NCI-H446 (cell line): ENCODE measurements at regions not wholly inside any gene's neighbourhood (a gene's known extent, or its start where the extent isn't known, plus 50 kb on each side); places are given as distances from the start of the nearest gene placed in this dataset.
"Not testable (repeated sequence)": the region's sequence is repeated elsewhere in the genome, so short reads cannot be mapped to it uniquely, and the experiment has no call there.

Source experiments
- DNase-seq, 2 experiments: peaks; one replicate each; lab custom pipeline; 2025; lab: John Stamatoyannopoulos, UW

DNA sequence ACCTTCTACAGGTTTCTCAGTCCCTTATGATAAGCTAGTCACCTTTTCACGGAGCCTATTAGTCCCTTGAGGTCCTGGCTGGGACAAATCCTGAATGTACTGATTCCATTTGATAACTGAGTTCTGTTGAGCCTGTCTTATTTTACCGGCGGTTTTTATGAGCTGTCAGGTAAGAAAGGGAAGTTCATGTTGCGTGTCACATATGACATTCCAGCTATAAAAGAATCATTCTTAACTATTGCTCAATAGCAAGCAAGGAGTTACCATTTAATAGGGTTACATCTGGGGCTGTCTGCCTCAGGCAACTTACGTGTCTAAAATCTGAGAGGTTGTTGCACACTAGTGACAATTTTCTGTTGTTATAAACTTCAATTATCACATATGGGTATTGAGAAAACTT is 394.6 kb downstream of the TECRL start:
- DNase-seq: no peak

DNA sequence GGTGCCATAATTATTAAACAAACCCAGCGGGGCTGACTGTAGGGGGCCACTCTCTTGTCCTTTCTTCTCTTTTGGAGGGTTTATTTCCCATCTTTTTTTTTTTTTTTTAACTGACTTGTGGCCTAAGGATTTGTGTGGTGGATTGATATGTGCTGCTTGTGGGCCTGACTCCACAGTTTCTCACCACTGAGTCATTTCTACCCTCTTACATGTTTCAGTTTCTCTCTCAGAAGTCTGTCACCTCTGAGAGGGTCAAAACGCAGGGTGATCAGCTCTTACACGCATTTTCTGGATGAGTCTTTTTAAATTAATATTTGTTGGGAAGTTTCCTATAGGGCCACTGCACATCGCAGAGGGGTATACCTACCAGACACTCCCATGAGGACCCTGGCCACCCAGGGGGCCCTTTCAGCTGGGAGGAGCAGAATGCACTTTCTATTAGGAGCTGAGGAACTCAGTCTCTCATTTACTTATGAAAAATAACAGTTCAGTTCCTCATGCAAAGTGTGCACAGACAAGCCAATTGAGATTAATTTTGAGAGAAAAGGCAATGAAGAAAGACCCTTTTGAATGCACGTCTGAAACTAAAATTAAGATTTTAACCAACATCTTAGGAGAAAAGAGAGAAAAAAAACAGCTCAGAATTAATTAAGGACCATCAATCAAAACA is 407.9 kb downstream of the TECRL start:
- no peak for DNase-seq

DNA sequence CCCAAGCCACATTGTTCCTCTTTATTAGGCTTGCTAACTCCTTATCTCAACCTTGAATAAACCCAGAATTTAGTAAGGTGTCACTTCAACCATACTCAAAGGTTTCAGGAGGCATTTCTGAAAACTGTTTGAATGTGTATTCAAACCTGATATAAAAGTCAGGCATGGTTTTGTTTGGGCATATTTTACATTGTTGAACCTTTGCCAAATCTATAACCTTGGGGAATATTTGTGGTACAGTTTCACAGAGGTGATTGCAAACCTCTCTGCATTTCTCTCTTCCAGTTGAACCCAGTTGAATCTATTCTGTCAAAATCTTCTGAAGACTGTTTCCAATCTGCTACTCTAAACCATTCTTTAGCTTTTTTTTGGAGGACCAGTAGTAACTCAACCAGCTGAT is 409.0 kb downstream of the TECRL start:
- DNase-seq: no peak

DNA sequence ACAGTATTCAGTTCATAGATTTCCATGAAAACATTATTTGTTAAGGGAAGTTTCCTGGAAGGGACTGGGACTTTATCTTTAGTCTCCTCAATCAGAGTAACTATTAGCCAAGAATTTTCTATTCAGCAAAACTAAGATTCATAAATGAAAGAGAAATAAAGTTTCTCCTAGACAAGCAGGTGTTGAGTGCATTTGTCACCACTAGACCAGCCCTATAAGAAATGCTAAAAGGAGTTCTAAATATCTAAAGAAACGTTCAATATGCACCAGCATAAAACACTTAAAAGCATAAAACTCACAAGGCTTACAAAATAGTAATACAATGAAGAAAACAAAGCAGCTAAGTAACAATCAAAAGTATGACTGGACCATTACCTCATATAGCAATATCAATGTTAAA is 423.0 kb downstream of the TECRL start:
- no peak for DNase-seq

DNA sequence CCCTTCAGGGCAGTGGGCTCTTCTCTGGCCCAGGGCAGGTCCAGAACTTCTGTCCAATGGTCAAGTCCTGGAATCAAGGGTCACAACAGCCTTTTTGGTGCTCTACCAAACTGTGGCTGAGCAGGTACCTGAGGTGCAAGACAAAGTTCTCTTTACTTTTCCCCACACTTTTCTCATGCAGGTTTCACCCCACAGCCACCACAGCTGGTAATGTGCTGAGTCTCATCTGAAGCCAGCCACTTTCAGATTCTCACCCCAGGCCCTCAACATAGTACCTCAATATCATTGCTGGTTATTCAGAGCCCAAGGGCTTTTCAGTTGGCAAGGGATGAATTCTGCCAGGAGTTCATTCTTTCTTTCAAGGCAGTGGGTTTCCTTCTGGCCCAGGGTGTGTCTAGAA is 426.0 kb downstream of the TECRL start:
- no peak for DNase-seq

DNA sequence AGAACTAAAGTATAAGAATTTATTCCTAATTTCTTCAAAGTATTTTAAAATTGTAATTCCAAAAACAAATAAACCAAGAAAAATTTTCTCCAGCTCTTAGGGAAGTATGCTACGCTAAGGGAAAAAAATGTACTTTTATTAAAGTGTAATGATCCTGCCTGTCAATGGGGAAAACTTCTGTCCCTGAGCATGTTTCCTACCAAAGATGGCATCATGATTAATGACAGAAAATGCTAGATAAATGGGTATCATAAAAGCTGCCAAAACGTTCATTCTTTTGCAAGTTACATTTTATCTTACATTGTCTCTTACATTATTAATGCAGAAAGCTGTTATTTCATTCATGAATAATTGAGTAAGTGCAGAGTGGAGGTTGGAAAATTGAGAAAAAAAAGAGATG is 443.4 kb downstream of the TECRL start:
- DNase-seq: peak in 1 of 2 experiments; percentile 11

DNA sequence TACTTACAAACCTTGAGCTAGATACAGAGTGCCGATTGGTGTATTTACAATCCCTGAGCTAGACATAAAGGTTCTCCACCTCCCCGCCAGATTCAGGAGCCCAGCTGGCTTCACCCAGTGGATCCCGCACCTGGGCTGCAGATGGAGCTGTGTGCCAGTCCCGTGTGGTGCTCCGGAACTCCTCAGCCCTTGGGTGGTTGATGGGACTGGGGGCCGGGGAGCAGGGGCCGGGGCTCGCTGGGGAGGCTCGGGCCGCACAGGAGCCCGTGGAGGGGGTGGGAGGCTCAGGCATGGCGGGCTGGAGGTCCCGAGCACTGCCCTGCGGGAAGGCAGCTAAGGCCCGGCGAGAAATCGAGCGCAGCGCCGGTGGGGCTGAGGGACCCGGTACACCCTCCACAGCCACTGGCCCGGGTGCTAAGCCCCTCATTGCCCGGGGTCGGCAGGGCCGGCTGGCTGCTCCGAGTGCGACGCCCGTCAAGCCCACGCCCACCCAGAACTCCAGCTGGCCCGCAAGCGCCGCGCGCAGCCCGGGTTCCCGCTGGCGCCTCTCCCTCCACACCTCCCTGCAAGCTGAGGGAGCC is 466.5 kb downstream of the TECRL start:
- not testable (repeated sequence) for DNase-seq

DNA sequence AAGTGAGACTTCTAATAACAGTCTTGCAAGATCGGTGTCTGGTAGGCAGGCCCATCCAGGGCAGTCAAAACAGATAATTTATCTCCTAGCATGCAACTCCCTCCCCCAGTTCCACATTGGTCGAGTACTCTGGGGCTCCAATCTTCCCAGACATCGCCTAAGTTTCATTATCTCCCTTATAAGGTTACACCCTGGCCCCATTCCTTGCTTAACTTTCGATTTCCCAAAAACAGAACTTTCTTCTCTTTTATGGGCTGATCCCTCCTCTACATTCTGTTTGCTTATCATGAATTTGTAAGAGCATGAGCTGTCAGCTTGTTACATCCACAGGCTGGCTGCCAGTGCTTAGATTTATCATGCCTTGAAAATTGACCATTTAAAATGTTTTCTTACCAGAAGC is 471.3 kb downstream of the TECRL start:
- peak in 1 of 2 experiments; percentile 17 for DNase-seq

DNA sequence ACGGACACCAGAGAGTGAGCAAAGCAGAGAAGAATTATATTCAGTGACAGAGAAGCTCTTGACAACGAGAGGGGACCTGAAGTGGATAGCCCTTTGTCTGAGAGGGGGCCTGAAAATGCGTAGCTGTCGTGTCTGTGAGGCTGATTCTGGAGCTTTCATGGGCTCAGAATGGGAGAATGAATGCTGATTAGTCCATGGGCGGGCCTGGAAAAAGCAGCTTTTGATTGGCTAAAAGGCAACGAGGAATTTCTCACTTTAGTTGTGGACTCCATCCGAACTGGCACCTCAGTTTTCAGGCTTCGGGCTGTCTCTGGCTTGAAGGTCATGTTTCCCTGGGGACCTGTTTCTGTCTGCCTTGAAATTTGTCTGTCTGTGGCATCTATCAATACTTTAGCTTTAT is 487.1 kb downstream of the TECRL start:
- DNase-seq: no peak

DNA sequence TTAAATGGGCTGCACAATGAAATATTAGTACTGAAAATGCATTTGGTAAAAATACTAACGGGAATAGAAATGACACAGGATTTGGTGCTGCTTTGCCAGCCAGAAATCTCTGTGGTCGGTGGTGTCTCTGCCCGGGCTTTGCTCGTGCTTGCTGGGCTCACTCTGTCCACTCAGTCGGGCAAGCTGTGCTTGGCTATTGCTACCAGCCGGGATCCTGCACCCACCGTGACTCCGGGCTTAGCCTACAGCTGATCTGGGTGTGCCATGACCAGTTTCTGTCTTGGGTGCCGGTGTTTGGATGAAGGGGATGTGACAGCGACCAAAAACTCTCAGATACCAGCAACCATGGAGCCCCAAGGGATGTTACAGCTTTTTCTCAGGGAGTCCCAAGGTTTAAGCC is 487.7 kb downstream of the TECRL start:
- no peak for DNase-seq

DNA sequence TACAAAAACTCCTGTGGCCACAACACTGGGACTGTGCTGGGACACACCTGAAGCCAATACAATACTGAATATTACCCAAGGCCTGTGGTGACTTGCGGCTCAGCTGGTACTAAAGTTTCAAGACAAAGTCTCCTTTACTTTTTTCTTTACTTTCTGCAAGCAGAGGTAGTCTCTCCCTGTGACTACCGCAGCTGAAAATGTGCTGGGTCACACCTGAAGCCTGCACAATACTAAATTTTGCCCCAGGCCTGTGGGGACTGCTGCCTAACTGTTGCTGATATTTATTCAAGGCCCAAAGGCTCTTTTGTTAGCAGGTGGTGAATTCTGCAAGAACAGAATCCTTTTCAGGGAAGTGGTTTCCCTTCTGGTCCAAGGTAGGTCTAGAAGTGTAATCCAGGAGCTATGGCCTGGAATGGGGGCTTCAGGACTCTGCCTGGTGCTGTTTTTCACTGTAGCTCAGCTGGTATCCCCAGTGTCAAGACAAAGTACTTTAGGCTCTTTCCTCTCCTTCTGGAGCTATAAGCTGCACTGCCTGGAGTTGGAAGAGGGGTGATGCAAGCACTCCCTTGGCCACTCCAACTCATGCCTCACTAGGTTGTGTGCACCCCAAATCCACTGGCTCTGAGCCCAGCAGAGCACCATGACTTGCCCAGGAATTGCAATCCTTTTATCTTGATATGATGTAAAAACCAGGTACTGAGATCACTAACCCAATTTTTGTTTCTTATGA is 489.4 kb downstream of the TECRL start:
- DNase-seq: no peak

DNA sequence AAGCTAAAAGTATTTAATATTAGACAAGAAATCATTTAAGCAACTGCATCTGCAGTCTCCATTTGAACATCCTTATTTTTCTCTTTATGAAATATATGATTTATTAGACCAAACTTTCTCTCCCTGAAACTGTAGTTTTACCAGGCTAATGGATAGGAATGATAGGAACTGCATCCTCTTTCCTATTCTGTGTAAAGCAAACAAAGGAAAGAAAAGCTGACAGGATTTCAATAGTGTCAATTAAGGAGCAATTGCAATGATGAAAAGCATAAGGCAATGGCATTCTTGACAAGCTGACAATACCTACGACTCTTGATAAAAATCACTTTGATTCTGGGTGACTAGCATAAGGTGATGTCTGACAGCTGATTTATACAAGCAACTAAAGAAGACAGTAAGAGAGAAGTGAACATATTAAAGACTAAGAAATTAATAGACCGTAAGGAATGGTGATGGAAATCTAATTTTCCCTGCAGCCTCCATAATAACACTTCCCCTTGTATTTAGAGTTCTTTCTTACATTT is 502.5 kb downstream of the TECRL start:
- no peak for DNase-seq

DNA sequence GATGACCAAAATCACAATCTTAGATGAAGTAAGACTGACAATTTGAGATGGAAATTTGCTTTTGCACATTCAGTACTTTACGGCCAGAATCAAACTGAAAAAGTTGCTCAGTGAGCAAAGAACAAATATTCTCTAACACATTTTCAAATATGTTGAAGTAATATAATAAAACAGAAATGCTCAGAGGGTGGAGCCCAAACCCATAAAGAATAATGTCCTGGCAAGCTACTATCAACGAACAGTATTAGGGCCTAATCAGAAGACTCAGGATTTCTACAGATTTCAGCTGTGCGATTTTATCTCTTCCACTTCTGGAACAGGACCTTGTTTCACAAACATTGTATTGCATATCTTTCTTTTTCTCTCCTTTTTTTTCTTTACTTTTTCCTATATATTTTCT is 505.0 kb downstream of the TECRL start:
- DNase-seq: no peak

DNA sequence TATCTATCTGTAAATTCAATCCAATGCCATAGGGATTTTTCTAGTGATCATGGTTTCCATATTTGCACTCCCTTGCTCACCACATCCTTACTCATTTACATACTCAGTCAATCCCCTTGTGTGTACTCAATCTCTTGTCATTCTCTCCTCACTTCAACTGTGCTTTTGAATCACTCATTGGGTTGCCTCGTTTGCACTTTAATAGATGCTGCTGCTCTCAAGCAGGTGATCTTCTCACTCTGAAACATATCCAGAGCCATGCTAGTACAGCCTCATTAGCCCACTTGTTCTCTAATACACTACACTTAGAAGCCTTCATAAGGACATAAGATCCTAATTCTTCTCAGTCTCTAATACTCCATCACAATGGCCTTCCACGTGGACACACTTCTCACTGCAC is 507.9 kb downstream of the TECRL start:
- DNase-seq: no peak

DNA sequence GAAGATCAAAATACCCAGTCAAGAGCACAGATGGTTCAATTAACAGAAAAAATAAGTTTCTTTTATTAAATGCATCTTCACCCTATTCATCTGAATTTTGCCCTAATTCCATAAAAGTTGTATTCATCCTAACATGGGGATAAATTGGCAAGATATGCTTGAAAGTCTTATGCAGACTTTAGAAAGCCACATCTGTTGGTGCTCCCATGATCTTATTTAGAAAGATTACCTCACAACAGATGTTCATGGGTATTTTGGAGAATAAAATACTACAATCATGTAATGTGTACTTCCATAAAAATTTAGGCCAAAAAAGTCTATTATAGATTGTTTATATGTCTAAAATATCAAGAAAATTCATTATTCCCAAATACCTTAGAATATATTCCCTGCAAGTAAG is 510.3 kb downstream of the TECRL start:
- peak in 1 of 2 experiments; percentile 18 for DNase-seq

DNA sequence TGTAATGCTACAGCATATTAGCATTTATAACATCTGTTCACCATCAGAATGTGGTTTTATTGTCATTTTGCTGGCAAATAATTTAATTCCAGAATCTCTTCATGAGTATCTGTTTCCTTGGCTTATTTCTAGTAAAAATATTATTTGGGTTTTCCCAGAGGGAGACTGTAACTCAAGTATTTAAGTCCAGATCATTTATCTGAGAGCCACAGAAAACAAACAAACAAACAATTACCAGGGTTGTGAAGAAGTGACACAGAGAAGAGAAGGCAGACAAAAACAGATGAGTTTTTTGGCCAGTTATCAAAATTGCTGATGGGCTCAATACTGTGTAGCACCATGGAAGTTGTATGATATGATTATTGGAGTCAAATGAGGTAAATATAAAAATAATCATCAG is 515.1 kb downstream of the TECRL start:
- peak in 1 of 2 experiments; percentile 2 for DNase-seq

DNA sequence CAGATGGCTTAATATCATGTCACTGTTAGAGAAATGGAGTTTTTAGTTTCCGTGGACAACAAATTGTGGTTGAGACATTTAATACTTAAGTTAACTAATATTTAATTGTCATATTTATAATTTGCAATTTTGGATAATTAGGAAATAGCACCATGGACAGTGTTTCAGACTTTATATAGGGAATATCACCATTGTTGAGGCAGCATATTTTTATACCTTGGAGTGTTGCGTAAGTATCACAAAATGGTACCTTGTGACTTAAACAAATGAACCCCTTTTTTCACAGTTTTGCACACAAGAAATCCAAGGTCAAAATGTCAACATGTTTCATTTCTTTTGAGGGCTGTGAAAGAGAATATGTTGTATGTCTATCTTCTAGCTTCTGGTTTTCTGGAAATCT is 539.9 kb downstream of the TECRL start:
- no peak for DNase-seq

DNA sequence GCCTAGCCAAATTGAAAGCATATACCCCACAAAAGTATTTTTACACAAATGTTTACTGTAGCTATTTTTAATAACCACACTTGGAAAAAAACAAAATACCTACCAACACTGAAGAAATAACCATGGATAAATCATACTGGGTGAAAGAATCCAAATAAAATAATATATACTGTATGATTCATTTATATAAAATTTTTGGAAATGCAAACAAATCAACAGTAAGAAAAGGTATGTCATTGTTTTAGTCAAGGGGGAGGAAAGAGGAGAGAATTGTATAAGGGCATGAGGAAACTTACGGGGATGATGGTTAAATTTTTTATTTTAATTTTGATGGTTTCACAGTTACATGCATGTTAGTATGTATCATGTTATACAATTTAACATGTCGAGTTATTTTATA is 557.8 kb downstream of the TECRL start:
- no peak for DNase-seq

DNA sequence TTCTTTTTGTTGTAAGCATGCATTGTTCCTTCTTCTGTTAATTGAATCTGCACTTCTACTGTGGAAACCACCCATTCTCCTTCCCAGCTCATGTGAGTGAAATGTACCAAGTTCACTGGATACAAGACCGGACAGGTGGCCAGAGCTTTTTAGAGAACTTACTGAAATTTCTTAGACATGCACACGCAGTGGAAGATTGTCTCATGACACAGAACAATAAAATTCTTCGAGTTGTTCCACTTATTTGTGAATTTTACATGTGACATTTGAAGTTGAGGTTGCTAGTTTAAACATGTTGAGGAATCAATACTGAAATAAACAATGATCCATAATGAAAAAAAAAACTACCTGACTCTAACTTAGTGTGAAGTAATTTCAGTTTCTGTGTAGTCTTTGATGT is 568.0 kb downstream of the TECRL start:
- DNase-seq: no peak

DNA sequence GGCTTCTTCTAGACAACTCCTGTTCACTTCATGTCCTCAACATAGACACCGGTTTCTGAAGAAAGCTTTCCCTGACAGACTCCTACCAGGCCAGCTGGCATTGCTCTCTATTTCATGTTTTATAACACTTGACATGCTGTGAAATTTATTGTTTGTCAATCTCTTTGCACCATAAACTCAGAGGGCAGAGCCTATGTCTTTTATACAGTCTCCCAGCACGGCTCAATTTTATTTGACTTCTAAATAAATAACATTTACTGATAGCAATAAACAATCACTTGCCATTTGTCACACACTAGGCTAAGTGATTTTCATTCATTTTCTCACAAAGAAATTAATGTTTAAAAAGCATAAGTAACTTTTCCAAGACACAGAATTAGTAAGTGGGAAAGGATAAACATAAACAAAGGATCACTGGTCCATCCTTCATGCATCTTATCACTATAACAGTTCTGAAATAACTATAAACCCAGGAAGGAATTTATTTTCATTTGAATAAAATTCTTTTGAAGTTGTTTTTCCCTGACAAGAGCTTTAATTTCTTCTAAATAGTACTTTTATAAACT is 577.6 kb downstream of the TECRL start:
- DNase-seq: no peak

DNA sequence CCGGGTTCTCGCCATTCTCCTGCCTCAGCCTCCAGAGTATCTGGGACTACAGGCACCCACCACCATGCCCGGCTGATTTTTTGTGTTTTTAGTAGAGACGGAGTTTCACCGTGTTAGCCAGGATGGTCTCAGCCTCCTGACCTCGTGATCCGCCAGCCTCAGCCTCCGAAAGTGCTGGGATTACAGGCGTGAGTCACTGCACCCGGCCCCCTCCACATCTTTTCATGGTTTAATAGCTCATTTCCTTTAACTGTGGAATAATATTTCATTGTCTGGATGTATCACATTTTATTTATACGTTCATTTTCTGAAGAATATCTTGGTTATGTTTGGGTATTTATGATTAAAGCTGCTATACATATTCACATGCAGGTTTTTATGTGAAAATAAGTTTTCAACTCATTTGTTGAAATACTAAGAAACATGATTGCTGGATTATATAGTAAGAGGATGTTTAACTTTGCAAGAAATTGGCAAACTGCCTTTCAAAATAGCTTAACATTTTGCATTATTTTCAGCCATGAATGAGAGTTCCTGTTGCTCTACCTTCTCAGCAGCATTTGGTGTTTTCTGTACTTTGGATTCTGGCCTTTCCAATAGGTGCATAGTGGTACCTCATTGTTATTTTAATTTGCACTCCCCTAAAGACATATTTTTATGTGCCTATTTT is 591.9 kb downstream of the TECRL start:
- no peak for DNase-seq
